ENCODE measurements at regions not wholly inside any gene's neighbourhood (a gene's known extent, or its start where the extent isn't known, plus 50 kb on each side); places are given as distances from the start of the nearest gene placed in this dataset.

- H3K9ac ChIP-seq (ENCODE audit: low read depth, low read length): no peak overlapping the region
- peaks cover 3% of the 10 kb centered on the region for H3K9me3 ChIP-seq (replicated peaks; ENCODE audit: low read length)
- H3K36me3 ChIP-seq (ENCODE audit: insufficient read depth, low read length): no peaks in the 10 kb centered on the region
- H3K4me3 ChIP-seq (ENCODE audit: low read length): no peak overlapping the region
- H3K4me2 ChIP-seq (ENCODE audit: low read length): no peak overlapping the region
- H3K4me1 ChIP-seq (ENCODE audit: control insufficient read depth, insufficient read depth, low read length): no peaks in the 10 kb centered on the region
- H3K27me3 ChIP-seq (ENCODE audit: control insufficient read depth, insufficient read depth, low read length): peaks cover 8% of the 10 kb centered on the region
Measured at GRCh38 chr17:79490530-79490929, 120.3 kb downstream of the RBFOX3 start.

GRCh38 chr17:79487149-79487548, 123.7 kb downstream of the RBFOX3 start:
- Histone ChIP-seq H3K27me3 (ENCODE audit: control insufficient read depth, insufficient read depth, low read length) (peaks cover 19% of the 10 kb centered on the region), H3K4me1 (ENCODE audit: control insufficient read depth, insufficient read depth, low read length) (no peaks in the 10 kb centered on the region), H3K9me3 (replicated peaks; ENCODE audit: low read length) (no peaks in the 10 kb centered on the region), H3K9ac (ENCODE audit: low read depth, low read length) (no peak overlapping the region), H3K4me3 (ENCODE audit: low read length) (no peak overlapping the region), H3K4me2 (ENCODE audit: low read length) (no peak overlapping the region), H3K36me3 (ENCODE audit: insufficient read depth, low read length) (no peaks in the 10 kb centered on the region)

GRCh38 chr17:79485991-79486390, 124.9 kb downstream of the RBFOX3 start:
- H3K27me3 ChIP-seq (ENCODE audit: control insufficient read depth, insufficient read depth, low read length): peaks cover 22% of the 10 kb centered on the region
- no peak overlapping the region for H3K4me2 ChIP-seq (ENCODE audit: low read length)
- H3K9me3 ChIP-seq (replicated peaks; ENCODE audit: low read length): no peaks in the 10 kb centered on the region
- no peak overlapping the region for H3K9ac ChIP-seq (ENCODE audit: low read depth, low read length)
- no peak overlapping the region for H3K4me3 ChIP-seq (ENCODE audit: low read length)
- no peaks in the 10 kb centered on the region for H3K4me1 ChIP-seq (ENCODE audit: control insufficient read depth, insufficient read depth, low read length)
- no peaks in the 10 kb centered on the region for H3K36me3 ChIP-seq (ENCODE audit: insufficient read depth, low read length)

- Histone ChIP-seq H3K4me3 (ENCODE audit: low read length) (no peak overlapping the region), H3K9me3 (replicated peaks; ENCODE audit: low read length) (no peaks in the 10 kb centered on the region), H3K27me3 (ENCODE audit: control insufficient read depth, insufficient read depth, low read length) (peaks cover 23% of the 10 kb centered on the region), H3K36me3 (ENCODE audit: insufficient read depth, low read length) (no peaks in the 10 kb centered on the region), H3K4me1 (ENCODE audit: control insufficient read depth, insufficient read depth, low read length) (no peaks in the 10 kb centered on the region), H3K9ac (ENCODE audit: low read depth, low read length) (no peak overlapping the region), H3K4me2 (ENCODE audit: low read length) (no peak overlapping the region)
Measured at GRCh38 chr17:79485419-79485985, 125.3 kb downstream of the RBFOX3 start.

- no peak overlapping the region for H3K9ac ChIP-seq (ENCODE audit: low read depth, low read length)
- H3K36me3 ChIP-seq (ENCODE audit: insufficient read depth, low read length): no peaks in the 10 kb centered on the region
- H3K4me2 ChIP-seq (ENCODE audit: low read length): no peak overlapping the region
- no peaks in the 10 kb centered on the region for H3K9me3 ChIP-seq (replicated peaks; ENCODE audit: low read length)
- no peaks in the 10 kb centered on the region for H3K4me1 ChIP-seq (ENCODE audit: control insufficient read depth, insufficient read depth, low read length)
- peaks cover 22% of the 10 kb centered on the region for H3K27me3 ChIP-seq (ENCODE audit: control insufficient read depth, insufficient read depth, low read length)
- H3K4me3 ChIP-seq (ENCODE audit: low read length): no peak overlapping the region
Measured at GRCh38 chr17:79484600-79485418, 126.0 kb downstream of the RBFOX3 start.

- H3K36me3 ChIP-seq (ENCODE audit: insufficient read depth, low read length): no peaks in the 10 kb centered on the region
- H3K4me2 ChIP-seq (ENCODE audit: low read length): no peak overlapping the region
- peaks cover 24% of the 10 kb centered on the region for H3K27me3 ChIP-seq (ENCODE audit: control insufficient read depth, insufficient read depth, low read length)
- H3K4me3 ChIP-seq (ENCODE audit: low read length): no peak overlapping the region
- H3K4me1 ChIP-seq (ENCODE audit: control insufficient read depth, insufficient read depth, low read length): no peaks in the 10 kb centered on the region
- no peaks in the 10 kb centered on the region for H3K9me3 ChIP-seq (replicated peaks; ENCODE audit: low read length)
- no peak overlapping the region for H3K9ac ChIP-seq (ENCODE audit: low read depth, low read length)
Measured at GRCh38 chr17:79483842-79484241, 127.0 kb downstream of the RBFOX3 start.

- no peaks in the 10 kb centered on the region for H3K36me3 ChIP-seq (ENCODE audit: insufficient read depth, low read length)
- no peak overlapping the region for H3K9ac ChIP-seq (ENCODE audit: low read depth, low read length)
- no peaks in the 10 kb centered on the region for H3K9me3 ChIP-seq (replicated peaks; ENCODE audit: low read length)
- H3K4me1 ChIP-seq (ENCODE audit: control insufficient read depth, insufficient read depth, low read length): no peaks in the 10 kb centered on the region
- peaks cover 33% of the 10 kb centered on the region for H3K27me3 ChIP-seq (ENCODE audit: control insufficient read depth, insufficient read depth, low read length)
- H3K4me3 ChIP-seq (ENCODE audit: low read length): no peak overlapping the region
- H3K4me2 ChIP-seq (ENCODE audit: low read length): no peak overlapping the region
Measured at GRCh38 chr17:79482727-79483521, 127.9 kb downstream of the RBFOX3 start.

GRCh38 chr17:79479876-79480275, 131.0 kb downstream of the RBFOX3 start:
- Histone ChIP-seq H3K36me3 (ENCODE audit: insufficient read depth, low read length) (no peaks in the 10 kb centered on the region), H3K4me2 (ENCODE audit: low read length) (no peak overlapping the region), H3K4me3 (ENCODE audit: low read length) (no peak overlapping the region), H3K9ac (ENCODE audit: low read depth, low read length) (no peak overlapping the region), H3K4me1 (ENCODE audit: control insufficient read depth, insufficient read depth, low read length) (no peaks in the 10 kb centered on the region), H3K27me3 (ENCODE audit: control insufficient read depth, insufficient read depth, low read length) (peaks cover 39% of the 10 kb centered on the region), H3K9me3 (replicated peaks; ENCODE audit: low read length) (no peaks in the 10 kb centered on the region)

- H3K27me3 ChIP-seq (ENCODE audit: control insufficient read depth, insufficient read depth, low read length): peaks cover 36% of the 10 kb centered on the region
- no peak overlapping the region for H3K4me3 ChIP-seq (ENCODE audit: low read length)
- H3K4me2 ChIP-seq (ENCODE audit: low read length): no peak overlapping the region
- no peaks in the 10 kb centered on the region for H3K36me3 ChIP-seq (ENCODE audit: insufficient read depth, low read length)
- no peaks in the 10 kb centered on the region for H3K9me3 ChIP-seq (replicated peaks; ENCODE audit: low read length)
- H3K4me1 ChIP-seq (ENCODE audit: control insufficient read depth, insufficient read depth, low read length): no peaks in the 10 kb centered on the region
- H3K9ac ChIP-seq (ENCODE audit: low read depth, low read length): no peak overlapping the region
Measured at GRCh38 chr17:79478841-79479240, 132.0 kb downstream of the RBFOX3 start.

- no peaks in the 10 kb centered on the region for H3K4me1 ChIP-seq (ENCODE audit: control insufficient read depth, insufficient read depth, low read length)
- H3K36me3 ChIP-seq (ENCODE audit: insufficient read depth, low read length): no peaks in the 10 kb centered on the region
- H3K4me2 ChIP-seq (ENCODE audit: low read length): no peak overlapping the region
- no peak overlapping the region for H3K4me3 ChIP-seq (ENCODE audit: low read length)
- H3K27me3 ChIP-seq (ENCODE audit: control insufficient read depth, insufficient read depth, low read length): peaks cover 36% of the 10 kb centered on the region
- no peak overlapping the region for H3K9ac ChIP-seq (ENCODE audit: low read depth, low read length)
- H3K9me3 ChIP-seq (replicated peaks; ENCODE audit: low read length): no peaks in the 10 kb centered on the region
Measured at GRCh38 chr17:79478051-79478461, 132.8 kb downstream of the RBFOX3 start.

- no peaks in the 10 kb centered on the region for H3K36me3 ChIP-seq (ENCODE audit: insufficient read depth, low read length)
- H3K4me1 ChIP-seq (ENCODE audit: control insufficient read depth, insufficient read depth, low read length): no peaks in the 10 kb centered on the region
- H3K4me3 ChIP-seq (ENCODE audit: low read length): no peak overlapping the region
- H3K27me3 ChIP-seq (ENCODE audit: control insufficient read depth, insufficient read depth, low read length): peaks cover 35% of the 10 kb centered on the region
- no peak overlapping the region for H3K9ac ChIP-seq (ENCODE audit: low read depth, low read length)
- H3K4me2 ChIP-seq (ENCODE audit: low read length): no peak overlapping the region
- no peaks in the 10 kb centered on the region for H3K9me3 ChIP-seq (replicated peaks; ENCODE audit: low read length)
Measured at GRCh38 chr17:79476074-79476652, 134.7 kb downstream of the RBFOX3 start.
